PC-9 (cell line): ENCODE measurements at regions not wholly inside any gene's neighbourhood (a gene's known extent, or its start where the extent isn't known, plus 50 kb on each side); places are given as distances from the start of the nearest gene placed in this dataset.

ENCODE experiments used
- BruUV-seq: library from RNA; stranded (reverse); fragments of 400-500 nt; replicated peaks from 2 replicates; lab custom pipeline; 2021; lab: Mats Ljungman, UMichigan
- CTCF ChIA-PET: fragments of 300-600 bp; sonication (Branson Sonifier 250); formaldehyde crosslinking; loops from one replicate; lab custom pipeline; 2022; ENCODE audit warnings: antibody characterized with exemption; lab: Charles Lee
- POLR2A ChIA-PET: fragments of 300-600 bp; sonication (Branson Sonifier 250); formaldehyde crosslinking; loops from one replicate; lab custom pipeline; 2022; ENCODE audit warnings: antibody characterized with exemption; ENCODE audit not compliant: unreplicated experiment; lab: Charles Lee
- DNase-seq, 2 experiments: peaks; one replicate each; pipeline versions ENCODE4 v3.0.0 to v3.0.0-alpha.2; 2015 to 2022; ENCODE audit warnings: mixed read lengths in 1 of 2
- H2AFZ ChIP-seq: fragments of 200-600 bp; sonication (generic); 2 replicates; pipeline ENCODE4 v1.8.1; 2017; ENCODE audit warnings: antibody characterized with exemption
- H3F3A ChIP-seq: fragments of 200-600 bp; sonication (generic); 2 replicates; pipeline ENCODE4 v1.8.1; 2017; ENCODE audit warnings: antibody characterized with exemption, mild to moderate bottlenecking, low read depth; ENCODE audit not compliant: insufficient read depth
- H3K27ac ChIP-seq: fragments of 200-600 bp; sonication (generic); 2 replicates; pipeline ENCODE4 v1.6.1; 2016; ENCODE audit warnings: mixed run types
- H3K27me3 ChIP-seq: fragments of 200-600 bp; sonication (generic); 2 replicates; pipeline ENCODE4 v1.6.1; 2016; ENCODE audit warnings: low read depth, mixed run types; ENCODE audit not compliant: insufficient read depth
- H3K36me3 ChIP-seq: fragments of 200-600 bp; sonication (generic); 2 replicates; pipeline ENCODE4 v1.6.1; 2016; ENCODE audit warnings: low read depth, mixed run types
- H3K4me1 ChIP-seq: fragments of 200-600 bp; sonication (generic); replicated peaks from 2 replicates; pipeline ENCODE4 v1.6.1; 2016; ENCODE audit warnings: mixed run types; ENCODE audit not compliant: insufficient read depth
- H3K4me2 ChIP-seq: fragments of 200-600 bp; sonication (generic); 2 replicates; pipeline ENCODE4 v1.6.1; 2017; ENCODE audit warnings: mixed run types
- H3K4me3 ChIP-seq: fragments of 200-600 bp; sonication (generic); 2 replicates; pipeline ENCODE4 v1.6.1; 2016; ENCODE audit warnings: mixed run types
- H3K79me2 ChIP-seq: fragments of 200-600 bp; sonication (generic); 2 replicates; pipeline ENCODE4 v1.6.1; 2017; ENCODE audit warnings: low read depth, mixed run types
- H3K9me2 ChIP-seq: fragments of 200-600 bp; sonication (generic); 2 replicates; pipeline ENCODE4 v1.8.1; 2017; ENCODE audit warnings: mild to moderate bottlenecking; ENCODE audit not compliant: insufficient read depth
- H3K9me3 ChIP-seq: fragments of 200-600 bp; sonication (generic); 2 replicates; pipeline ENCODE4 v1.8.1; 2016; ENCODE audit warnings: low read depth; ENCODE audit not compliant: insufficient read depth
- H4K20me1 ChIP-seq: fragments of 200-600 bp; sonication (generic); 2 replicates; pipeline ENCODE4 v1.8.1; 2017; ENCODE audit not compliant: insufficient read depth
- CTCF ChIP-seq: fragments of 200-600 bp; sonication (generic); conservative IDR thresholded peaks from 2 replicates; pipeline ENCODE4 v1.6.1; 2017; ENCODE audit warnings: mixed run types, antibody characterized with exemption, mild to moderate bottlenecking, moderate library complexity
- EZH2 ChIP-seq: fragments of 200-600 bp; sonication (generic); IDR thresholded peaks from 2 replicates; pipeline ENCODE4 v1.8.0; 2017; ENCODE audit warnings: antibody characterized with exemption, low read depth
- intact Hi-C: fragments of 100-400 bp; cut with micrococcal nuclease; formaldehyde crosslinking; loops from one replicate; pipeline ENCODE4 v1.10.0; 2022; ENCODE audit not compliant: unreplicated experiment

GRCh38 chr20:20814685-20815084 lies 102.2 kb upstream of the RALGAPA2 start:
- Histone ChIP-seq H3K4me2 (no peak overlapping the region), H3K4me3 (no peak overlapping the region), H2AFZ (no peak overlapping the region), H3K36me3 (no peaks in the 10 kb centered on the region), H3K27ac (no peak overlapping the region), H3K79me2 (no peaks in the 10 kb centered on the region), H3F3A (no peaks in the 10 kb centered on the region), H4K20me1 (no peaks in the 10 kb centered on the region), H3K4me1 (no peaks in the 10 kb centered on the region), H3K9me3 (no peaks in the 10 kb centered on the region), H3K9me2 (no peaks in the 10 kb centered on the region), H3K27me3 (peaks cover 58% of the 10 kb centered on the region)
- intact Hi-C loops, result no loop called here
- TF ChIP-seq CTCF, result no peak
- TF ChIP-seq EZH2, result no peak
- CTCF ChIA-PET, result no interaction called here
- POLR2A ChIA-PET, result no interaction called here
- DNase-seq, result no peak
- BruUV-seq, result no TSS peak

- no peaks in the 10 kb centered on the region for H3F3A ChIP-seq
- ChIA-PET CTCF (no interaction called here), POLR2A (no interaction called here)
- H3K27me3 ChIP-seq, result peaks cover 65% of the 10 kb centered on the region
- no peak overlapping the region for H3K4me2 ChIP-seq
- BruUV-seq, result no TSS peak
- H3K36me3 ChIP-seq, result no peaks in the 10 kb centered on the region
- H3K4me3 ChIP-seq, result no peak overlapping the region
- H4K20me1 ChIP-seq, result no peaks in the 10 kb centered on the region
- H3K4me1 ChIP-seq, result no peaks in the 10 kb centered on the region
- H3K79me2 ChIP-seq, result no peaks in the 10 kb centered on the region
- no peak overlapping the region for H3K27ac ChIP-seq
- H2AFZ ChIP-seq, result no peak overlapping the region
- H3K9me2 ChIP-seq, result no peaks in the 10 kb centered on the region
- no peak for DNase-seq
- no peaks in the 10 kb centered on the region for H3K9me3 ChIP-seq
- intact Hi-C loops, result no loop called here
- no peak for TF ChIP-seq EZH2
- TF ChIP-seq CTCF, result no peak
These were observed 99.7 kb upstream of the RALGAPA2 start for GRCh38 chr20:20812136-20812535.

GRCh38 chr20:20808016-20808415 lies 95.6 kb upstream of the RALGAPA2 start:
- CTCF ChIA-PET, result no interaction called here
- no peak overlapping the region for H3K4me3 ChIP-seq
- H3K9me2 ChIP-seq, result no peaks in the 10 kb centered on the region
- peaks cover 80% of the 10 kb centered on the region for H3K27me3 ChIP-seq
- H3K27ac ChIP-seq, result no peak overlapping the region
- no peaks in the 10 kb centered on the region for H3K4me1 ChIP-seq
- H3K9me3 ChIP-seq, result no peaks in the 10 kb centered on the region
- H4K20me1 ChIP-seq, result no peaks in the 10 kb centered on the region
- no peaks in the 10 kb centered on the region for H3K36me3 ChIP-seq
- H3F3A ChIP-seq, result no peaks in the 10 kb centered on the region
- H2AFZ ChIP-seq, result no peak overlapping the region
- no peaks in the 10 kb centered on the region for H3K79me2 ChIP-seq
- intact Hi-C loops, result no loop called here
- no peak for DNase-seq
- TF ChIP-seq CTCF (no peak), EZH2 (no peak)
- no TSS peak for BruUV-seq
- POLR2A ChIA-PET, result no interaction called here
- no peak overlapping the region for H3K4me2 ChIP-seq
